A172 (cell line): ENCODE measurements at regions not wholly inside any gene's neighbourhood (a gene's known extent, or its start where the extent isn't known, plus 50 kb on each side); places are given as distances from the start of the nearest gene placed in this dataset.

Experiments
- DNase-seq: peaks from one replicate; pipeline ENCODE4 v3.0.0-alpha.2; 2015; ENCODE audit warnings: low spot score

DNA sequence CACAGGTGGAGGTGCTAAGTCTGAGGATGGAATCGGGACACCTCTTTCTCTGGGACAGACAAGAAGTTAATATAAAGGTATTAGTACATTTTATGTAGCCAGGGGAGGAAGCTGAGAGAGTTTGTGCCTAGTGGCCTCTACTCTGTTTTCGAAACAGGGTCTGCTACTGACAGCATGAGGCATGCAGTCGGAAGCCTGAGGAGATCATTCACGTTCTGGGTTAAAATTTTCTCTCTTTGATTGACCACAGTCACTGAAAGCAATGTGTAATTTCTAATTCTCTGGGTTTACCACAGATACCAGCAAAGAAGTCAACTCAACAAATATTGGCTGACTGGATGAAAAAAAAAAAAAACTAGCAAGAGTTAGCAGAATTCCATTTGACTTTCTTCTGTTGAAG lies 53.3 kb upstream of the KCTD7 start:
- DNase-seq, result no peak

DNA sequence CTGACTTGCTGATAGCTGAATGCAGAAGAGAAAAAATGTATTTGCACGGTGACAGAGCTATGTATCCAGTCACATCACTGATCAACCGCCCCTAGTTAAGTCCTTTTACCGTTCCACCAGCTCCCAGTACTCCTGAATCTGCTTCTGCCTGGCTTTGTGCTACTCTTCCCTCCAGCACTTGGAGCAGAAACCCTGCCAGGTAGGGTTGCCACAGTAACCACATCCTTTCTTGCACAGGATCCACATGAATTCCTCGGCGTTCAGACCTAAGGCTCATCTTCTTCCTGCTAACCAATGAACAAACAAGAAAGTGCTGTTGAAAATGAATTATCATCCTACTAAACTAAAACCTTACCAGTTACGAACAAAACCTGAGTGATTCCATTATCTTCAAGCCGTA lies 52.0 kb upstream of the KCTD7 start:
- no peak for DNase-seq
